HCT116 (cell line): ENCODE measurements at regions not wholly inside any gene's neighbourhood (a gene's known extent, or its start where the extent isn't known, plus 50 kb on each side); places are given as distances from the start of the nearest gene placed in this dataset.

Experiments used
- ATAC-seq: fragments of 200-7000 bp; cut with Tn5 transposase; 2 replicates; pipeline ENCODE4 v1.9.1; 2020; ENCODE audit warnings: mild to moderate bottlenecking, moderate library complexity
- BruUV-seq: library from RNA; stranded (reverse); fragments of 400-500 nt; replicated peaks from 2 replicates; lab custom pipeline; 2021; lab: Mats Ljungman, UMichigan
- CTCF ChIA-PET: fragments of 300-600 bp; sonication (Branson Sonifier 250); formaldehyde crosslinking; loops from one replicate; lab custom pipeline; 2021; ENCODE audit warnings: antibody characterized with exemption; lab: Charles Lee
- POLR2A ChIA-PET: fragments of 300-600, 350-600 bp; sonication (Branson Sonifier 250); formaldehyde crosslinking; loops from one replicate; lab custom pipeline; 2021; ENCODE audit warnings: antibody characterized with exemption; lab: Charles Lee
- RAD21 ChIA-PET, 2 experiments: fragments of 300-600 bp; sonication (Branson Sonifier 250); formaldehyde crosslinking; loops; one replicate each; lab custom pipeline; 2023; ENCODE audit warnings: low total read pairs in 2 of 2; ENCODE audit not compliant: uncharacterized antibody in 2 of 2, unreplicated experiment in 2 of 2, low non-redundant PET in 1 of 2; lab: Charles Lee
- DNase-seq: peaks from one replicate; pipeline ENCODE4 v3.0.0-alpha.2; 2010; ENCODE audit warnings: low read depth, low spot score
- H2AFZ ChIP-seq: fragments of 200-600 bp; shearing (Covaris generic), sonication (generic); 2 replicates; pipeline ENCODE4 v1.6.1; 2017; ENCODE audit warnings: low read depth, mixed run types, mixed read lengths, antibody characterized with exemption, low read length; ENCODE audit not compliant: poor library complexity, severe bottlenecking
- H3K27ac ChIP-seq: 2 replicates; pipeline ENCODE4 v1.5.1; 2012; ENCODE audit warnings: low read depth, low read length
- H3K27me3 ChIP-seq: fragments of 200-600 bp; sonication (generic); 2 replicates; pipeline ENCODE4 v1.6.1; 2016; ENCODE audit warnings: mixed run types, low read length, mixed read lengths; ENCODE audit not compliant: insufficient read depth
- H3K36me3 ChIP-seq, 2 experiments: fragments of 200-500 bp in 1 of 2; fragments of 200-600 bp in 1 of 2; sonication (Bioruptor generic) in 1 of 2; sonication (generic) in 1 of 2; 2 replicates each; pipeline versions ENCODE4 v1.5.1 to v1.6.1; 2014 to 2016; ENCODE audit warnings: low read length in 2 of 2, inconsistent platforms in 1 of 2, mixed read lengths in 1 of 2, mixed run types in 1 of 2; ENCODE audit not compliant: insufficient read depth in 2 of 2, control insufficient read depth in 1 of 2
- H3K4me1 ChIP-seq, 2 experiments: fragments of 200-600 bp in 1 of 2; sonication (generic) in 1 of 2; 2 replicates each; pipeline versions ENCODE4 v1.5.1 to v1.6.1; 2012 to 2017; ENCODE audit warnings: low read length in 2 of 2, inconsistent platforms in 1 of 2, mild to moderate bottlenecking in 1 of 2, mixed read lengths in 1 of 2, mixed run types in 1 of 2, moderate library complexity in 1 of 2; ENCODE audit not compliant: insufficient read depth in 2 of 2, control insufficient read depth in 1 of 2
- H3K4me2 ChIP-seq: fragments of 200-600 bp; sonication (generic); 2 replicates; pipeline ENCODE4 v1.6.1; 2017; ENCODE audit warnings: mixed run types, low read length, mixed read lengths
- H3K4me3 ChIP-seq, 2 experiments: fragments of 200-600 bp in 1 of 2; sonication (generic) in 1 of 2; replicated peaks in 1 of 2; 2 replicates each; pipeline ENCODE4 v1.5.1; 2011 to 2016; ENCODE audit warnings: low read length in 2 of 2, control low read depth in 1 of 2, low read depth in 1 of 2, mild to moderate bottlenecking in 1 of 2, mixed read lengths in 1 of 2, mixed run types in 1 of 2
- H3K79me2 ChIP-seq: fragments of 200-600 bp; sonication (generic); 2 replicates; pipeline ENCODE4 v1.6.1; 2017; ENCODE audit warnings: mild to moderate bottlenecking, mixed run types, low read length, moderate library complexity, mixed read lengths; ENCODE audit not compliant: insufficient read depth
- H3K9ac ChIP-seq: fragments of 200-600 bp; sonication (generic); 2 replicates; pipeline ENCODE4 v1.6.1; 2016; ENCODE audit warnings: low read length, mixed read lengths
- H3K9me2 ChIP-seq: fragments of 200-600 bp; sonication (generic), shearing (Covaris generic); 2 replicates; pipeline ENCODE4 v1.6.1; 2017; ENCODE audit warnings: mixed run types, mild to moderate bottlenecking, moderate library complexity; ENCODE audit not compliant: insufficient read depth
- H3K9me3 ChIP-seq, 2 experiments: fragments of 200-500 bp in 1 of 2; fragments of 200-600 bp in 1 of 2; sonication (Bioruptor generic) in 1 of 2; sonication (generic) in 1 of 2; 2 replicates each; pipeline ENCODE4 v1.6.1; 2014 to 2017; ENCODE audit warnings: low read length in 2 of 2, mixed read lengths in 2 of 2, inconsistent platforms in 1 of 2, low read depth in 1 of 2, mild to moderate bottlenecking in 1 of 2, mixed run types in 1 of 2, moderate library complexity in 1 of 2; ENCODE audit not compliant: control insufficient read depth in 1 of 2, insufficient read depth in 1 of 2
- H4K20me1 ChIP-seq: fragments of 200-600 bp; sonication (generic), shearing (Covaris generic); 2 replicates; pipeline ENCODE4 v1.6.1; 2017; ENCODE audit warnings: mixed run types, mild to moderate bottlenecking, moderate library complexity; ENCODE audit not compliant: insufficient read depth
- CBX3 ChIP-seq: IDR thresholded peaks from 2 replicates; pipeline ENCODE4 v1.6.1; 2012; ENCODE audit warnings: low read depth
- CEBPB ChIP-seq: IDR thresholded peaks from 2 replicates; pipeline ENCODE4 v1.6.1; 2012; ENCODE audit warnings: low read depth
- CTCF ChIP-seq, 3 experiments: fragments of 200-600 bp in 1 of 3; sonication (generic) in 1 of 3; IDR thresholded peaks in 2 of 3; conservative IDR thresholded peaks in 1 of 3; 2 replicates each; pipeline ENCODE4 v1.5.1; 2012 to 2017; ENCODE audit warnings: low read depth in 2 of 3, low read length in 2 of 3, antibody characterized with exemption in 1 of 3, borderline replicate concordance in 1 of 3, control low read depth in 1 of 3, mild to moderate bottlenecking in 1 of 3, mixed read lengths in 1 of 3, mixed run types in 1 of 3, moderate library complexity in 1 of 3; ENCODE audit not compliant: insufficient read depth in 1 of 3
- EGR1 ChIP-seq: IDR thresholded peaks from 2 replicates; pipeline ENCODE4 v1.6.1; 2012; ENCODE audit warnings: low read depth
- ELF1 ChIP-seq: IDR thresholded peaks from 2 replicates; pipeline ENCODE4 v1.6.1; 2012; ENCODE audit warnings: low read depth, borderline replicate concordance
- EZH2phosphoT487 ChIP-seq: fragments of 200-600 bp; IDR thresholded peaks from 2 replicates; pipeline ENCODE4 v1.6.1; 2018; ENCODE audit warnings: antibody characterized with exemption, borderline replicate concordance
- FOSL1 ChIP-seq: IDR thresholded peaks from 2 replicates; pipeline ENCODE4 v1.6.1; 2012; ENCODE audit warnings: low read depth
- JUND ChIP-seq: IDR thresholded peaks from 2 replicates; pipeline ENCODE4 v1.6.1; 2012
- MAX ChIP-seq: IDR thresholded peaks from 2 replicates; pipeline ENCODE4 v1.6.1; 2012
- POLR2A ChIP-seq: IDR thresholded peaks from 2 replicates; pipeline ENCODE4 v1.7.0; 2011; ENCODE audit warnings: borderline replicate concordance; ENCODE audit not compliant: insufficient read depth, insufficient read length; ENCODE audit errors: extremely low read depth
- POLR2AphosphoS5 ChIP-seq: IDR thresholded peaks from 2 replicates; pipeline ENCODE4 v1.6.1; 2011; ENCODE audit warnings: mild to moderate bottlenecking, low read depth, low read length, moderate library complexity
- RAD21 ChIP-seq: IDR thresholded peaks from 2 replicates; pipeline ENCODE4 v1.6.1; 2012; ENCODE audit warnings: low read depth, mild to moderate bottlenecking
- SIN3A ChIP-seq: IDR thresholded peaks from 2 replicates; pipeline ENCODE4 v1.6.1; 2012; ENCODE audit warnings: low read depth
- SP1 ChIP-seq: IDR thresholded peaks from 2 replicates; pipeline ENCODE4 v1.6.1; 2012; ENCODE audit warnings: low read depth
- TCF7L2 ChIP-seq: IDR thresholded peaks from 2 replicates; pipeline ENCODE4 v1.7.0; 2011; ENCODE audit warnings: borderline replicate concordance, inconsistent platforms; ENCODE audit not compliant: insufficient read depth, insufficient read length; ENCODE audit errors: extremely low read depth
- YY1 ChIP-seq: IDR thresholded peaks from 2 replicates; pipeline ENCODE4 v1.6.1; 2011; ENCODE audit warnings: low read length, low read depth, moderate library complexity, mild to moderate bottlenecking; ENCODE audit not compliant: insufficient replicate concordance; ENCODE audit errors: extremely low read depth
- ZNF274 ChIP-seq: fragments of 200-500 bp; sonication (Bioruptor generic); IDR thresholded peaks from 2 replicates; pipeline ENCODE4 v1.6.1; 2014; ENCODE audit warnings: mild to moderate bottlenecking, low read depth, low read length, inconsistent platforms
- intact Hi-C: fragments of 100-400 bp; cut with micrococcal nuclease; formaldehyde crosslinking; loops from 2 replicates; pipeline ENCODE4 v1.10.0; 2022
- TF ChIP-seq, protein P1 (sequence below): IDR thresholded peaks from 2 replicates; pipeline ENCODE4 v1.6.1; 2012

- H3K9me3 ChIP-seq: no peaks in the 10 kb centered on the region
- no peak overlapping the region for H3K4me3 ChIP-seq
- BruUV-seq: no TSS peak
- TF ChIP-seq POLR2A (no peak), RAD21 (no peak), MAX (no peak), YY1 (no peak), CBX3 (no peak), JUND (no peak), SP1 (no peak), EZH2phosphoT487 (no peak), TCF7L2 (no peak), FOSL1 (no peak), SIN3A (no peak), ELF1 (no peak), EGR1 (no peak), ZNF274 (no peak), CEBPB (no peak), CTCF (IDR thresholded peaks at IDR 0.05 in 2 of 3, conservative IDR thresholded peaks at IDR 0.05 in 1 of 3; ENCODE audit: borderline replicate concordance in 1 of 3, insufficient read depth in 1 of 3, low read depth in 2 of 3, low read length in 2 of 3) (no peak), POLR2AphosphoS5 (no peak)
- TF ChIP-seq, protein P1, sequence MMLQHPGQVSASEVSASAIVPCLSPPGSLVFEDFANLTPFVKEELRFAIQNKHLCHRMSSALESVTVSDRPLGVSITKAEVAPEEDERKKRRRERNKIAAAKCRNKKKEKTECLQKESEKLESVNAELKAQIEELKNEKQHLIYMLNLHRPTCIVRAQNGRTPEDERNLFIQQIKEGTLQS: no peak
- TF ChIP-seq, all 23 proteins: peak for 0
- Histone ChIP-seq H3K27ac (no peak overlapping the region), H3K4me1 (no peaks in the 10 kb centered on the region), H4K20me1 (no peaks in the 10 kb centered on the region), H3K79me2 (no peaks in the 10 kb centered on the region), H3K9me2 (no peaks in the 10 kb centered on the region), H3K9ac (no peak overlapping the region), H3K27me3 (peaks cover 40% of the 10 kb centered on the region), H3K4me2 (no peak overlapping the region), H2AFZ (no peak overlapping the region), H3K36me3 (no peaks in the 10 kb centered on the region)
- RAD21 ChIA-PET: no interaction called here
- CTCF ChIA-PET: no interaction called here
- POLR2A ChIA-PET: no interaction called here
- DNase-seq (no peak), ATAC-seq (no peak)
- intact Hi-C loops: no loop called here
Observed at GRCh38 chr17:51353296-51353695, 93.0 kb downstream of the UTP18 start.
